Activated B cell treated with CpG ODN at 0.5 μM for 24 hours (primary cell): ENCODE measurements at regions not wholly inside any gene's neighbourhood (a gene's known extent, or its start where the extent isn't known, plus 50 kb on each side); places are given as distances from the start of the nearest gene placed in this dataset.

Source experiments
- ATAC-seq: fragments of 200-7000 bp; cut with Tn5 transposase; one replicate; pipeline ENCODE4 v1.10.0; 2021; ENCODE audit warnings: low read depth, mild to moderate bottlenecking, moderate library complexity
- CTCF ChIA-PET: fragments of 350-600 bp; sonication (Branson Sonifier 250); formaldehyde crosslinking; loops from one replicate; lab custom pipeline; 2021; ENCODE audit warnings: antibody characterized with exemption; lab: Charles Lee
- POLR2A ChIA-PET: fragments of 350-600 bp; sonication (Branson Sonifier 250); formaldehyde crosslinking; loops from one replicate; lab custom pipeline; 2021; ENCODE audit warnings: antibody characterized with exemption; lab: Charles Lee
- DNase-seq: peaks from one replicate; pipeline ENCODE4 v3.0.0; 2022
- H3K27ac Mint-ChIP-seq: one replicate; pipeline ENCODE4 v1.8.0; 2020; ENCODE audit warnings: mixed read lengths
- H3K27me3 Mint-ChIP-seq: one replicate; pipeline ENCODE4 v1.8.0; 2021; ENCODE audit warnings: mixed read lengths
- H3K36me3 Mint-ChIP-seq: one replicate; pipeline ENCODE4 v1.8.0; 2021; ENCODE audit warnings: low read depth, mixed read lengths
- H3K4me1 Mint-ChIP-seq: one replicate; pipeline ENCODE4 v1.8.0; 2021; ENCODE audit warnings: mixed read lengths
- H3K4me3 Mint-ChIP-seq: one replicate; pipeline ENCODE4 v1.8.0; 2020; ENCODE audit warnings: mild to moderate bottlenecking, mixed read lengths
- H3K9me3 Mint-ChIP-seq: one replicate; pipeline ENCODE4 v1.8.0; 2020; ENCODE audit warnings: mixed read lengths
- intact Hi-C: fragments of 100-400 bp; cut with micrococcal nuclease; formaldehyde crosslinking; loops from one replicate; pipeline ENCODE4 v1.15.1; 2024
- TF ChIP-seq, protein P1 (sequence below): fragments of 200-600 bp; IDR thresholded peaks from one replicate; pipeline ENCODE4 v1.8.0; 2022; ENCODE audit warnings: antibody characterized with exemption, mild to moderate bottlenecking

DNA sequence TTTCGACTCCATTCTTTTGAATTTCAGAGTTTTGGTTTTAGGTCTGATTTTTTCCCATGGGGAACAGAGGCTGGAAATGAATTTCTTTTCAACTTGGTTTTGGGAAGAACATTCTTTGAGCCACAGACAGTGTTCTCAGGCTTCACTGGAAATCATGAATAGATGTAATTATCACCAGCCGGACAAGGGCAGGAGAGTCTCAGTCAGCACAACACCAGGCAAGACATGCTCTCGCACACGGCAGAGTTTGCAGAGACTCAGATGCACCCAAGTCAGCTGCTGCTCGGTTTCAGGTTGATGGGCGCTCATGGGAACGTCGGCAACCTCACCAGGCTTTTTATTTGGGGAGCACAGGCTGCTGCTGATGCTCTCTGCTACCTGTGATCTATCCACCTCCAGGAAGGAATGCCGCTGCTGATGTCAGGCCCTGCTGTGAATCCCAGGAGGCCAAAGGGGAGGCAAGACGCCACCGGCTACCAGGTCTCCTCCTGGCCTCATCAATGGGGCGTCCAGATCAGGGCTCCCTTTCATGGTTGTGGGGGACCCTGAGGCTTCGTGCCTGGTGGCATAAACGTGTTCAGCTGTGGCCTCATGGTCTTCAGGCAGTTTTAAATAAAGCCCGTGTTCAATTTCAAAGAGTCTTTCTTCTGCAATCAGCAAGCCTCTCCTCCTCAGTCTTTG is 332.3 kb upstream of the IRX4 start:
- H3K27ac Mint-ChIP-seq = no peak overlapping the region
- H3K9me3 Mint-ChIP-seq = no peaks in the 10 kb centered on the region
- CTCF ChIA-PET = no interaction called here
- no peaks in the 10 kb centered on the region for H3K27me3 Mint-ChIP-seq
- no peak for ATAC-seq
- intact Hi-C loops = no loop called here
- POLR2A ChIA-PET = no interaction called here
- H3K4me3 Mint-ChIP-seq = no peak overlapping the region
- H3K36me3 Mint-ChIP-seq = no peaks in the 10 kb centered on the region
- no peak for DNase-seq
- no peaks in the 10 kb centered on the region for H3K4me1 Mint-ChIP-seq
- TF ChIP-seq, protein P1, sequence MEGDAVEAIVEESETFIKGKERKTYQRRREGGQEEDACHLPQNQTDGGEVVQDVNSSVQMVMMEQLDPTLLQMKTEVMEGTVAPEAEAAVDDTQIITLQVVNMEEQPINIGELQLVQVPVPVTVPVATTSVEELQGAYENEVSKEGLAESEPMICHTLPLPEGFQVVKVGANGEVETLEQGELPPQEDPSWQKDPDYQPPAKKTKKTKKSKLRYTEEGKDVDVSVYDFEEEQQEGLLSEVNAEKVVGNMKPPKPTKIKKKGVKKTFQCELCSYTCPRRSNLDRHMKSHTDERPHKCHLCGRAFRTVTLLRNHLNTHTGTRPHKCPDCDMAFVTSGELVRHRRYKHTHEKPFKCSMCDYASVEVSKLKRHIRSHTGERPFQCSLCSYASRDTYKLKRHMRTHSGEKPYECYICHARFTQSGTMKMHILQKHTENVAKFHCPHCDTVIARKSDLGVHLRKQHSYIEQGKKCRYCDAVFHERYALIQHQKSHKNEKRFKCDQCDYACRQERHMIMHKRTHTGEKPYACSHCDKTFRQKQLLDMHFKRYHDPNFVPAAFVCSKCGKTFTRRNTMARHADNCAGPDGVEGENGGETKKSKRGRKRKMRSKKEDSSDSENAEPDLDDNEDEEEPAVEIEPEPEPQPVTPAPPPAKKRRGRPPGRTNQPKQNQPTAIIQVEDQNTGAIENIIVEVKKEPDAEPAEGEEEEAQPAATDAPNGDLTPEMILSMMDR = no peak

DNA sequence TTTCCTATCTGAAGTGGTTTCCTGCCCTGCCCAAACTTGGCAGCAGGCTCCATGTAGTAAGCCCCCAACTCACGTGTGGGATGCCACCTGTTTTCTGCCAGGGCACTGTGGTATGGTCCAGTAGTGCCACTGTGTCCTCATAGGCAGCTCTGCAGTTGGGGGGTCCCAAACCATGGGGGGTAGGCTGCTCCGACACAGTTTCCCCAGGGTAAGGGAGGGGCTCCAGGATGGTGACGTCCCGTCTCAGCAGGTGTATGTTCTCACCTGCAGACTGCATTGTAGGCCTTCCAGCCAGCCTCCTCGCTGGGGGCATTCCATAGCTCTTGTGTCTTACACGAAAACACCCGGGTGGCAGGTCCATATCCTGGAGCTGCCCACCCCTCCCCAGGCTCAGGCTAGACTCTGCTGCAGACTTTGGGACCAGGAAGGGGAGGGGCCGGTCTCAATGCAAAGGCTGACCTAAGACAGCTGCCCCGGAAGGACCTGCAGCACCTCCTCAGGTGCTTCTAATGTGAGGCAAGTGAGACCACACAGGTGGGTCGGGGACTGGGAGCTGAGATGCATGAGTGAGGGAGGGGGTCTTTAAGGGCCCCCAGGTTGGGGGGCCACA is 330.5 kb upstream of the IRX4 start:
- H3K9me3 Mint-ChIP-seq = no peaks in the 10 kb centered on the region
- intact Hi-C loops = no loop called here
- DNase-seq = no peak
- POLR2A ChIA-PET = no interaction called here
- ATAC-seq = no peak
- no peak overlapping the region for H3K27ac Mint-ChIP-seq
- H3K4me1 Mint-ChIP-seq = no peaks in the 10 kb centered on the region
- TF ChIP-seq, protein P1 = no peak
- no peaks in the 10 kb centered on the region for H3K27me3 Mint-ChIP-seq
- CTCF ChIA-PET = no interaction called here
- no peaks in the 10 kb centered on the region for H3K36me3 Mint-ChIP-seq
- H3K4me3 Mint-ChIP-seq = no peak overlapping the region

DNA sequence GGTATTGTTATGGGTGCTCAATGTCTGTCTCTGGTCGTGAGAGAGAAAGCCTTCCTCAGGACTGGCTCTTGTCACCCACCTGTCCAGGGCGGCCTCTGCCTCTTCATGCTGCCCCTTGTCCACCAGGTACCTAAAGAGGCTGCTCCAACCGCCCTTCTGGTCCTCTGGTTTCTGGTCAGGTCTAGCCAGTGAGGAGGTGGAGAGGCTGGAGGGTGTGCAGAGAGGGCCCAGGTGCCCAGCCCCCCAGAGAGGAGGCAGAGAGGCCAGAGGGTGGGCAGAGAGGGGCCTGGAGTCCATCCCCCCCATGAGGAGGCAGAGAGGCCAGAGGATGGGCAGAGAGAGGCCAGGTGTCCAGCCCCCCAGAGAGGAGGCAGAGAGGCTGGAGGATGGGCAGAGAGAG is 329.8 kb upstream of the IRX4 start:
- intact Hi-C loops = no loop called here
- Mint-ChIP-seq H3K27me3 (no peaks in the 10 kb centered on the region), H3K27ac (no peak overlapping the region), H3K9me3 (no peaks in the 10 kb centered on the region), H3K4me3 (no peak overlapping the region), H3K4me1 (no peaks in the 10 kb centered on the region), H3K36me3 (no peaks in the 10 kb centered on the region)
- POLR2A ChIA-PET = no interaction called here
- TF ChIP-seq, protein P1 = no peak
- ATAC-seq (no peak), DNase-seq (no peak)
- CTCF ChIA-PET = no interaction called here

DNA sequence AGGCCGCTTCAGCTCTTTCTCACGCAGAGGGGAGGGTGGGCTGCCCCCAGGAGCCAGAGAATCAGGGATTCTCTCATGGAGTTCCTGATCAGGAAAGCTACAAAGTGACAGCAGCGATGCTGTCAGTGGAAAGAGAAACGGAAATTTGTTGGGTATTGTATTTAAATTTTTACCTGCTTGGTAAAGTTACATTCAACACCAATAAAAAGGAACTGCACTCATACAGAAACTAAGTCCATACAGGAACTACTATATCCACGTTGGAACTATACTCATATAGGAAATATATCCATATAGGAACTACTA is 325.5 kb upstream of the IRX4 start:
- ATAC-seq (no peak), DNase-seq (no peak)
- Mint-ChIP-seq H3K27ac (no peak overlapping the region), H3K4me1 (no peaks in the 10 kb centered on the region), H3K36me3 (no peaks in the 10 kb centered on the region), H3K9me3 (no peaks in the 10 kb centered on the region), H3K4me3 (no peak overlapping the region), H3K27me3 (peaks cover 8% of the 10 kb centered on the region)
- intact Hi-C loops = no loop called here
- ChIA-PET POLR2A (no interaction called here), CTCF (no interaction called here)
- TF ChIP-seq, protein P1 = no peak

DNA sequence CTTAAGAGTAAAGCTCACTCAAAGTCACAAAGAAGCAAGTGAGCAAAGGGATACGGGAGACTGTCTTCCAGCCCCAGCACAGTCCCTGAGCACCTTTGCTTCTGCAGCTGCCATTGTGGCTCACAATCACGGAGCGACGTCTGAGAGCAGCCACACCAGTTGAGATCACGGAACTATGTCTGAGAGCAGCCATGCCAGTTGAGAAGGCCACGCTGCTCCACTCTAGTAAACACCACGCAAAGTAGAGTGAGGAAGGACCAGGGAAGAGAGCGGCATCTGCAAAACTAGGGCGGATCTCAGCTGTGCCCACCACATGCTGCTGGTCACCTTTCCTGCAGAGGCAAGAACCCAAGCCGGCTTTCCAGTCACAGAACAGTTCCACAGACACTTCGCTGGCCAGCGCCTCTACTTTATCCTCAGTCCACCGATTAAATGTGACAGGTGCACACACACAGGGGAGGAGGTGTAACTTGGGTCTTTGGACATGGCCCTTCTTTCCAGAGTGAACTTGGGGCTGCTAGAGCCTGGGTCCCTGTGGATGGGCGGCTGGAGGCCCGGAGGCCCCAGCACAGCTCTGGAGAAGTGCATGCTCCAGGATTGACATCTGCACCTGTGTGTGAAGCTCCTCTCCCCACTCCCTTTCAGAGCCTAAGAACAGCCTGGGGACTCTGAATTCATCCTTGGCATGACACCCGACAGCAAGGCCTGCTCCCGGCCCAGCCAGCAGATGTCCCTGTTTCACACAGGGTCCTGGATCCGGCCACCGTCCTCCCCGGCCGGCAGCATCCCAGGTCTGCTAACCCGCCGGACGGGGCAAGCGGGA is 324.9 kb upstream of the IRX4 start:
- no peak for DNase-seq
- POLR2A ChIA-PET = no interaction called here
- Mint-ChIP-seq H3K27ac (no peak overlapping the region), H3K36me3 (no peaks in the 10 kb centered on the region), H3K4me3 (no peak overlapping the region), H3K9me3 (no peaks in the 10 kb centered on the region), H3K27me3 (peaks cover 8% of the 10 kb centered on the region), H3K4me1 (no peaks in the 10 kb centered on the region)
- TF ChIP-seq, protein P1 = no peak
- intact Hi-C loops = no loop called here
- CTCF ChIA-PET = no interaction called here
- no peak for ATAC-seq
